KMS-11 (cell line): ENCODE measurements at regions not wholly inside any gene's neighbourhood (a gene's known extent, or its start where the extent isn't known, plus 50 kb on each side); places are given as distances from the start of the nearest gene placed in this dataset.

Experiments
- H2AFZ ChIP-seq: fragments of 200-600 bp; sonication (generic); 2 replicates; pipeline ENCODE4 v1.6.1; 2016; ENCODE audit warnings: antibody characterized with exemption, mixed run types, low read depth
- H3K27ac ChIP-seq: fragments of 200-600 bp; sonication (generic); 2 replicates; pipeline ENCODE4 v1.6.1; 2016; ENCODE audit warnings: mild to moderate bottlenecking, mixed run types
- H3K27me3 ChIP-seq: fragments of 200-600 bp; sonication (generic); 2 replicates; pipeline ENCODE4 v1.6.1; 2017; ENCODE audit warnings: mild to moderate bottlenecking, low read depth, mixed run types, moderate library complexity; ENCODE audit not compliant: insufficient read depth
- H3K36me3 ChIP-seq: fragments of 200-600 bp; sonication (generic); 2 replicates; pipeline ENCODE4 v1.6.1; 2017; ENCODE audit warnings: mild to moderate bottlenecking, mixed run types; ENCODE audit not compliant: insufficient read depth
- H3K4me1 ChIP-seq: fragments of 200-600 bp; sonication (generic); 2 replicates; pipeline ENCODE4 v1.6.1; 2016; ENCODE audit warnings: mild to moderate bottlenecking, low read depth, mixed run types; ENCODE audit not compliant: poor library complexity, severe bottlenecking
- H3K4me2 ChIP-seq: fragments of 200-600 bp; sonication (generic); 2 replicates; pipeline ENCODE4 v1.7.0; 2016; ENCODE audit warnings: mild to moderate bottlenecking, mixed run types
- H3K4me3 ChIP-seq: fragments of 200-600 bp; sonication (generic); IDR thresholded peaks from 2 replicates; pipeline ENCODE4 v1.6.1; 2017; ENCODE audit warnings: low read depth, low read length, mixed read lengths; ENCODE audit not compliant: insufficient read depth
- H3K79me2 ChIP-seq: fragments of 200-600 bp; sonication (generic); 2 replicates; pipeline ENCODE4 v1.6.1; 2016; ENCODE audit warnings: low read depth, mixed run types; ENCODE audit not compliant: insufficient read depth
- H3K9ac ChIP-seq: fragments of 200-600 bp; sonication (generic); 2 replicates; pipeline ENCODE4 v1.6.1; 2016; ENCODE audit warnings: mild to moderate bottlenecking, mixed run types
- H4K20me1 ChIP-seq: fragments of 200-600 bp; sonication (generic); 2 replicates; pipeline ENCODE4 v1.6.1; 2016; ENCODE audit warnings: mild to moderate bottlenecking, mixed run types; ENCODE audit not compliant: insufficient read depth
- CTCF ChIP-seq: fragments of 200-600 bp; sonication (generic); conservative IDR thresholded peaks from 2 replicates; pipeline ENCODE4 v1.6.1; 2017; ENCODE audit warnings: low read depth, mild to moderate bottlenecking, antibody characterized with exemption, low read length, moderate library complexity, mixed read lengths

GRCh38 chr2:220560192-220560591 lies 932.8 kb downstream of the SLC4A3 start:
- H3K27me3 ChIP-seq, result no peaks in the 10 kb centered on the region
- H2AFZ ChIP-seq, result no peak overlapping the region
- H3K4me3 ChIP-seq, result no peak overlapping the region
- no peaks in the 10 kb centered on the region for H4K20me1 ChIP-seq
- H3K4me1 ChIP-seq, result peaks cover 19% of the 10 kb centered on the region
- no peak overlapping the region for H3K9ac ChIP-seq
- H3K27ac ChIP-seq, result no peak overlapping the region
- no peaks in the 10 kb centered on the region for H3K36me3 ChIP-seq
- H3K4me2 ChIP-seq, result no peak overlapping the region
- H3K79me2 ChIP-seq, result no peaks in the 10 kb centered on the region
- TF ChIP-seq CTCF, result no peak

GRCh38 chr2:220562375-220563140 lies 935.1 kb downstream of the SLC4A3 start:
- no peak for TF ChIP-seq CTCF
- H3K79me2 ChIP-seq, result no peaks in the 10 kb centered on the region
- no peaks in the 10 kb centered on the region for H3K27me3 ChIP-seq
- no peak overlapping the region for H3K4me2 ChIP-seq
- H3K36me3 ChIP-seq, result no peaks in the 10 kb centered on the region
- H3K9ac ChIP-seq, result no peak overlapping the region
- H3K4me1 ChIP-seq, result no peaks in the 10 kb centered on the region
- no peak overlapping the region for H3K4me3 ChIP-seq
- H2AFZ ChIP-seq, result no peak overlapping the region
- H4K20me1 ChIP-seq, result no peaks in the 10 kb centered on the region
- no peak overlapping the region for H3K27ac ChIP-seq

- Histone ChIP-seq H3K4me2 (no peak overlapping the region), H3K4me1 (no peaks in the 10 kb centered on the region), H3K79me2 (no peaks in the 10 kb centered on the region), H4K20me1 (no peaks in the 10 kb centered on the region), H3K4me3 (no peak overlapping the region), H2AFZ (no peak overlapping the region), H3K27me3 (no peaks in the 10 kb centered on the region), H3K36me3 (no peaks in the 10 kb centered on the region), H3K9ac (no peak overlapping the region), H3K27ac (no peak overlapping the region)
- no peak for TF ChIP-seq CTCF
These were observed 940.9 kb downstream of the SLC4A3 start for GRCh38 chr2:220568296-220568695.

- Histone ChIP-seq H3K4me1 (no peaks in the 10 kb centered on the region), H4K20me1 (no peaks in the 10 kb centered on the region), H3K27me3 (no peaks in the 10 kb centered on the region), H3K27ac (no peak overlapping the region), H3K9ac (no peak overlapping the region), H2AFZ (no peak overlapping the region), H3K4me3 (no peak overlapping the region), H3K36me3 (no peaks in the 10 kb centered on the region), H3K4me2 (no peak overlapping the region), H3K79me2 (no peaks in the 10 kb centered on the region)
- no peak for TF ChIP-seq CTCF
These were observed 941.9 kb downstream of the SLC4A3 start for GRCh38 chr2:220569112-220569897.
